HG03521 (cell line): ENCODE measurements at regions not wholly inside any gene's neighbourhood (a gene's known extent, or its start where the extent isn't known, plus 50 kb on each side); places are given as distances from the start of the nearest gene placed in this dataset.

Experiments used
- ATAC-seq: cut with Tn5 transposase; IDR thresholded peaks from one replicate; pipeline ENCODE4 v1.9.1; 2021; ENCODE audit warnings: mild to moderate bottlenecking, moderate library complexity; ENCODE audit not compliant: unreplicated experiment

GRCh38 chr20:16944745-16945144, 196.6 kb downstream of the OTOR start:
- ATAC-seq = no peak

- no peak for ATAC-seq
Observed at GRCh38 chr20:16945619-16946018, 197.5 kb downstream of the OTOR start.

- no peak for ATAC-seq
Observed at GRCh38 chr20:16946097-16946496, 197.9 kb downstream of the OTOR start.

GRCh38 chr20:16947479-16947878, 199.3 kb downstream of the OTOR start:
- no peak for ATAC-seq

GRCh38 chr20:16951876-16952275, 203.7 kb downstream of the OTOR start:
- no peak for ATAC-seq

- ATAC-seq = no peak
Observed at GRCh38 chr20:16952965-16953364, 204.8 kb downstream of the OTOR start.

GRCh38 chr20:16953858-16954257, 205.7 kb downstream of the OTOR start:
- no peak for ATAC-seq

- ATAC-seq = no peak
Observed at GRCh38 chr20:16955462-16955861, 207.3 kb downstream of the OTOR start.

GRCh38 chr20:16955971-16956370, 207.8 kb downstream of the OTOR start:
- ATAC-seq = no peak

GRCh38 chr20:16965401-16965800, 217.2 kb downstream of the OTOR start:
- ATAC-seq = no peak

GRCh38 chr20:16966276-16966880, 218.2 kb downstream of the OTOR start:
- no peak for ATAC-seq

GRCh38 chr20:16968099-16968498, 219.9 kb downstream of the OTOR start:
- ATAC-seq = no peak

- ATAC-seq = no peak
Observed at GRCh38 chr20:16970776-16971175, 222.6 kb downstream of the OTOR start.

- ATAC-seq = no peak
Observed at GRCh38 chr20:16974080-16974854, 226.1 kb downstream of the OTOR start.

GRCh38 chr20:16974855-16975162, 226.7 kb downstream of the OTOR start:
- no peak for ATAC-seq

GRCh38 chr20:16975682-16976081, 227.5 kb downstream of the OTOR start:
- no peak for ATAC-seq

GRCh38 chr20:16978497-16978896, 230.3 kb downstream of the OTOR start:
- ATAC-seq = no peak

- no peak for ATAC-seq
Observed at GRCh38 chr20:16982091-16982726, 234.1 kb downstream of the OTOR start.

GRCh38 chr20:16984481-16984880, 236.3 kb downstream of the OTOR start:
- ATAC-seq = no peak

- no peak for ATAC-seq
Observed at GRCh38 chr20:17003170-17003870, 223.5 kb upstream of the PCSK2 start.

GRCh38 chr20:17010181-17010580, 216.7 kb upstream of the PCSK2 start:
- ATAC-seq = no peak
